ENCODE measurements at regions not wholly inside any gene's neighbourhood (a gene's known extent, or its start where the extent isn't known, plus 50 kb on each side); places are given as distances from the start of the nearest gene placed in this dataset.

DNA sequence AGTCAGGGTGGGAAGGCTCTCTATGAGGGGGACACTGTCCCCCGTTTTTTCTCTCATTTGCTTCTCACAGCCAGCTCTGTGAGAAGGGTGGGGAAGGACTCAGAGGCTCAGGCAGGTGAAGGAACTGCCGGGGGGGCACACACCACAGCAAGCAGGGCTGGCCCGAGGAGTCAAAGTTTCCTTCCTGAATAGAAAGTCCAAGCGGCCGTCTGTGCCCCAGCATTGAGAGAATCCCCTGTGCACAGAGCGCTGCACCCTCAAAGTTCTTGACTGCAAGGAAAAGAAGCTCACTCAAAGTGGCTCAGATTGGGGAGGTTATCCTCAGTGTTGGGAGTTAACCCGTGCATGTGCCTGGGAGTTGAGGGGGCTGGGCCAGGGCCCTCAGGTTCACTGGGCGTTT, 145.2 kb upstream of the AJAP1 start:
- DNase-seq, result no peak

DNA sequence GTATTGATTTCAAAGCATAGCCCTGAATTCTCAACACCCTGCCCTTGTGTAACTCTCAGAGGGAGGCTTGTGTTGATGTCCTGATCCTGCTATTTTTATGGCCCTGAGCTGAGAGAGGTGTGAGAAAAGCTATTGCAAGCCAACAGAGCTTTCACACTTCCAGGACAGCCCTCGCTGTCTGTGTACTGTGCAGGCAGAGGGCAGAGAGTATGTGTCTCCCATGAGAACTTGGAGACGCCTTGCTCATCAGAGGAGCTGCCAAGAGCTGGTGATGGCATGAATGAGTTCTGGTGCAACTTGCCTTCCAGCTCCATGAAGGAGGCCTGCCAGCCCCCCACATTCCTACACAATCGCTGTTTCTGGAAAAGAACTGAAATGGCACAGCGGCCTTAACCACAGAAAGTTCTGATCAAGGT, 144.1 kb upstream of the AJAP1 start:
- DNase-seq, result no peak

DNA sequence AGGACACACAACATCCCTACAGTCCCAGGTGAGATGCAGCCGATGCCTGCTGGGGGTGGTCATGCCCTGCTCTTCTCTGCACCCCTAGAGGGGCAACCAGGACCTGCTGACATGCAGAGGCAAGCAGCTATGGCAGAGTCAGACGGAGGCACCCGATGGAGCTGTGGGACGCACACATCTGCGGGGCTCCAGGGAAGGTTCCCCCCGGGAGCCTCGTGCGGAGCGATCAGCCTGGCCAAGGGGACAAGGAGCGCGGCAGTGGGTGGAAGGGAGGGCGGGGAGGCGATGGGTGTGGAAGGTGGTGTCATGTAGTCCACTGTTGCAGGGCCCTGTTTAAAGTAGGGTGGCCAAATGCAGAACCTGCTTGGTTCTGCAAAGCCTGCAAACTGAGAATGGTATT, 143.0 kb upstream of the AJAP1 start:
- no peak for DNase-seq

DNA sequence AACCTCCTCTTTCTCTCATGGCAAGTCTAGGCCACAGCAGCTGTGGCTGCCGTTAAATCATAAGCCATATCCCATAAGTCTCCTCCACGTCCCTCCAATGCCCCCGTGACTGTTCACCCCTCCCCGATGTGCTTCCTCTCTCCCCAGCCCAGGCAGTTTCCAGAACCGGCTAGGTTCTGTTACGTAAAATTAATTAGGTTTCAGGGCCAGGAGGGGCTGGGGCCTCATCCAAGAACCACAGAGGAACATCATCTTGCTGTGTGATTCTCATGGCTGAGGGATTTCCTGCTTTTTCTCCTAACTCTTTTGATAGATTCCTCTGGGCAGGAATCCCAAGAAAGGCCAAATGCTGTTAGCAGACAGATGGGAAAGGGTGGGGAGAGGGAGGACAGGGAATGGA, 141.8 kb upstream of the AJAP1 start:
- no peak for DNase-seq

DNA sequence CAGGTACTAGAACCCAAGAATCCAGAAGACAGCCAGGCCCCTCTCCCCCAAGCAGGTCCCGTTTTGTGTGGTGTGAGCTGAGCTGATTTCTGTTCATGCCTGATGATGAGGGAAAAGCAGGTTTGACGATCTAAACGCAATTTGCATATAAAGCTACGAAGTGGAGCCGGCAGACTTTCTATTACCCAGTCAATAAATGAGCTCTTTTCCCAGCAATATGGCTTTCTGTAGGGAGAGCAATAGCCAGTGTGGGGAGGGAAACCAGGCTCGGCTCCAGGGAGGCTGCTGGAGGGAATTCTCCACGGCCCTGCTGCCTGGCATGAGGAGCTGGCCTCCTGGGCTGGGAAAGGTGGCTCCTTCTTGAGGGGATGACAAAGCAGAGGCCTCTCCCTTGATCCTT, 140.7 kb upstream of the AJAP1 start:
- DNase-seq, result no peak

DNA sequence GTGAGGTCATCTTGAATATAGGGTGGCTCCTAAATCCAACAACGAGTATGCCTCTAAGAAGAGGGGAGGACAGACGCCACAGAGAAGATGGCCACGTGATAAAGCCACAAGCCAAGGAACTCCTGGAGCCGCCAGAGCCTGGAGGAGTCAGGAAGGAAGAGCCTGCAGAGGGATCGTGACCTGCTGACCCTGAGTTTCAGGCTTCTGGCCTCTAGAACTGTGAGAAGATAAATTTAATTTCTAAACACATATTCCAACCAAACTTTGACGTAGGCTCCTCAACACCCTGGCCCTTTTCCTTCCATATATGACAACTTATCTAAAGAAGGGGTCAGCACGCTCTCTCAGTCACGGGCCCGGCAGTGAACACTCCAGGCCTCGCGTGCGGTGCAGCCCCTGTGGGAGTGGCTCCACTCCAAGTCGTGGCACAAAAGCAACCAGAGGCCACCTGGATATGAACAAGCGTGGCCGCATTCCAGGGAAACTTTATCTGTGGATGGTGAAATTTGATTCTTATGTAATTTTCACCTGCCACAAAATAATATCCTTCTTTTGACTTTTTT, 138.6 kb upstream of the AJAP1 start:
- DNase-seq, result no peak

DNA sequence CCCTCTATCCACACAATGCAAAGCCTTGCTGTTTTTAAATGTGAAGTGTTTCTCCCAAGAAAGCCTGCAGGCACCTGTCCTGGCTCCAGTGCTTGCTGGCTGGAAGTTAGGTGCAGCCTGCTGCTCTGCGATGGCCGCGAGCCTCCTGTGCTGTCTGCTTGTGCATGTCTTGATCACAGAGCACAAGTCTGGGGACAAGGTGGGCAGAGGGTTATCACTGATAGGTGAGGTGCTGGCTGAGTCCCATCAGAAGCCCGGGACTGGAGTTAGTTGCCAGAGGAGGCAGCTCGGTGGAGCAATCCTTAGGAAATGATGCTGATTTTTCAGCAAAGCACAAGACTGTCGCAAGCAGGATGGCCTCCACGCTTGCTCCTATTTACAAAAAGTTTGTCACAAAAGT, 137.8 kb upstream of the AJAP1 start:
- no peak for DNase-seq

DNA sequence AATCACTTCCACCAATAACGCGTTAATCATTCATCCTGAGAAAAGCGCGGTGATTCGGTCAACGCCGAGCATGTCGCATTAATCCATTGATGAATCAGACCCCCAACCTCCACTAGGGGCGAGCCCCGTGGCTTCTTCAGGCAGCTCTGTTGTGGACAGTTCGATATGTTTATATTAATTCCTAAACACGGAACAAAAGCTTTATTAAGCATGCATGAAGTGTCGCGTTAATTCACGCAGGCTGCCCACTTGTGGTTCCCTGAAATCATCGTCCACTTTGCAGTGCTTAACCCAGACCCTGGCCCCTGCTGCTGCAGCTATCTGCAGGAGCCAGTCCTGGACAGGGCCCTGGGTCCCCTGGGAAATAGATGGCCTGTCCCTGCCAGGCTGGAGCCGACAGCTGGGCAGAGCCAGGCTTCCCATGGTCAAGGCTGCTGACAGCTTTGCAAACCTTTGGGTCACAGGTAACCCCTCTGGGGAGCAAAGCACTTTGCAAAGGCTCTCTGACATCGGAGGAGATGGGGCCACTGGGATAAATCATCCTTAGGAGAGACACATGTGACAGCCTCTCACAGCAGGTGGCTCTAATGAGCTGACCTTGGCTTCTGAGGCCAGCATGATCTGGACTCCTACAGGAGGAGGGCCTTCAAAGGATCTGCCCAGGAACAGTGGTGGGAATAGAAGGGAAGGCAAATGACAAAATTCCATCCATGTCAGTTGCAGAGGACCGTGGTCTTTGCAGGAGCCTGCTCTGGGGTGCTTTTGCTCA, 137.0 kb upstream of the AJAP1 start:
- DNase-seq, result no peak

DNA sequence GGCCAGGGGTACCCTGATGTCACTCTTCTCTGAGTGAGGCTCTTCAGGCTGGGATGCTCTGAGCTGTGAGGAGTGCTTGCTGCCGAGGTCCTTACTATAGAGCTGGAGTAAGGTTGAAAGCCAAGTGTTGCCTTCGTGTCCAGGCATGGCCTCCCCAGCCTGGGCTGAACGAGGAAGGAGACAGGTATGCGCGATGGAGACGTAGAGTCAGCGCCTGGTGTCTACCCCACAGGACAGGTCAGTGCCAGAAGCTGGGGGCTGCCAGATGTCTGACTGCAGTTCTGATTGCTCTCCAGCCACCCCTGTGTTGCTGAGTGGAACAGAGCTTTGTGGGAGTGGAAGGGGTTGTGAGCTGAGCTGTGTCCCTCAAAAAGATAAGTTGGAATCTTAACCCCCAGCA, 135.8 kb upstream of the AJAP1 start:
- DNase-seq, result no peak

DNA sequence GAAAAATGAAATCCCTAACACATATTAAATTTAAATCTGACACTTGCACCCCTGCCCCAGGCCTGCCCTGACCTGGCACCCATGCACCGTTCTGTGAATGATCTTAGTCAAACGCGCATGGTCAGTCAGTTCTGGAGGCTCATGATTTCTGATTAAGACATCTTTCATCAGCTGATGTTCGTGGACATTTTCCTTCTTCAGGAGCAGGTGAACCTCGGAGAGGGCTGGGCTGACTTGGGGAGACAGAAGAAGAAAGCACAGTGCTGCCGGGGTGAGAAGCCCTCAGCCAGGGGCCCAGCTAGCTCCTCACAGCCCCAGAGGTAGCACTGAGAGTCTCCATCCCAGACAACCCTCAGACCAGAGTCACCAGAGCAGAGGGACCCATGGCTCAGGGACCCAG, 134.5 kb upstream of the AJAP1 start:
- DNase-seq, result no peak

DNA sequence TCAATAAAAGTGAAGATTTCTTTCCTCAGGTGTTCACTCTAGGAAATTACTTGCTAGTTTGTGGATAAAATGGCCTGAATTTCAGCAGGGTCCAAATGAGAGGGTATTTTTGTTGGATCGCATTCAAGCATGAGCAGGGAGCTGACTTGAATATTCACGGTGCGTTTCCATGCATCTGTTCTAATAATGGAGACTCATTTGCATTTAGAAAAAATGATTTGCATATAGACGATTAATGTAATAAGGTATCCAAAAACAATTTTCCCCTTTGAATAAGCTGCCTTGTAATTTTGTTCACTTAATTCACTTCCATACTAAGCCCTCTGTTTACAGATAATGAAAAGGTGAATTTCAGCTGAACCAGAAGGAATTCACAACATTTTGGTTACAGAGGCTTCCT, 130.9 kb upstream of the AJAP1 start:
- no peak for DNase-seq

DNA sequence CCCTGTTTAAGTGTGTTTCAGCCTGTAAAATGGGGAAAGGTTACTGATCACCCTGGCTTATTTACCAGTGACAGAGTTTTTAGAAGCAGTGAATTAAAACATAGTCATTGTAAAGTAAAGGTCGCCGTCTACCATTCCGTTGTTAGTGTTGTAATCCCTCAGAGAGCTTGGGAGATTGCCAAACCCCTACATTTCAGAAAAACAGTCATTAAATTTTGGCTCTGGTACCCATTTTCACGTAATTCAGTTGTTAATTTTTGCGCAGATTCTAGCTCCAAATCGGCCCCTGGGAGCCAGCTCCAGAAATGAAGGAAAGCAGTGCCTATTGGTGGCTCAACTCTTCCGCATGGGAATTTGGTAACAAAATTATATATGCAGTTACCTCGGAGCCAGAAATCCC, 127.7 kb upstream of the AJAP1 start:
- DNase-seq, result no peak

DNA sequence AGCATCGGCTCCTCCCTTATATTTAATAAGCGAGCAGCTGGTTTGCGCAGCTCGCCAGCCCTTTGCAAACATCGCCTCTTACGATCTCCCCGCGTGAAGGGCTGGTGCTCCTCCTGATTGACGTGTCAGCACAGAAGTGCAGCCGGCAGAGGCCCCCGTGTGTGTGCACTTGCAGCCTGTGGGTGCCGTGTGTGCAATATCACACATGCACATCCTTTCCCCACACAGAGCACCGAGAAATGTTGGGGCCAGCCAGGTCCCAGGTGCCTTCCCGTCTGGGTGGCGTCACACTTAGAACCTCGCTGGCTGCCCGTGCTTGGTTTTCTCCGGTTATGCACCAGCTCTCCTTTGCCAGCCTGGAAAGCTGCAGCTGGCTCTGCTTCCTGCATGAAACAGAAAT, 126.6 kb upstream of the AJAP1 start:
- no peak for DNase-seq

DNA sequence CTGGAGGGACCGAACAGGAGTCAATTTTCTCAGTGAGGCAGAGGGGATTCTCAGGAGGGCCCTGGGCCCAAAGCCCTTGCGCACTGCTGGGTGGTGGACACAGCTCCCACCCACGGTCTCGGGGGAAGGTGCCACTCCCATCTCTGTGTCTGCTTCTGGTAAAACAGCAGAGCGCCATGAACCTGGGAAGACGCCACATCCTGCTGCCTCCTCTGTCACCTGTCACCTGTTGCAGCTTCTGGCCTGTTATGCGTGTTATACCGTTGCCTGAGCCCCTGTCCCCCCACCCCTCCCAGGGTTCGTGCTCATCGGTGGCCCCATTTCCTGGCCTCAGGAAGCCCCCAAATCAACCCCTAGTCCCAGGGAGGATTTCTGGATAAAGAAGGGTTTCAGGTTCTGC, 125.8 kb upstream of the AJAP1 start:
- no peak for DNase-seq

DNA sequence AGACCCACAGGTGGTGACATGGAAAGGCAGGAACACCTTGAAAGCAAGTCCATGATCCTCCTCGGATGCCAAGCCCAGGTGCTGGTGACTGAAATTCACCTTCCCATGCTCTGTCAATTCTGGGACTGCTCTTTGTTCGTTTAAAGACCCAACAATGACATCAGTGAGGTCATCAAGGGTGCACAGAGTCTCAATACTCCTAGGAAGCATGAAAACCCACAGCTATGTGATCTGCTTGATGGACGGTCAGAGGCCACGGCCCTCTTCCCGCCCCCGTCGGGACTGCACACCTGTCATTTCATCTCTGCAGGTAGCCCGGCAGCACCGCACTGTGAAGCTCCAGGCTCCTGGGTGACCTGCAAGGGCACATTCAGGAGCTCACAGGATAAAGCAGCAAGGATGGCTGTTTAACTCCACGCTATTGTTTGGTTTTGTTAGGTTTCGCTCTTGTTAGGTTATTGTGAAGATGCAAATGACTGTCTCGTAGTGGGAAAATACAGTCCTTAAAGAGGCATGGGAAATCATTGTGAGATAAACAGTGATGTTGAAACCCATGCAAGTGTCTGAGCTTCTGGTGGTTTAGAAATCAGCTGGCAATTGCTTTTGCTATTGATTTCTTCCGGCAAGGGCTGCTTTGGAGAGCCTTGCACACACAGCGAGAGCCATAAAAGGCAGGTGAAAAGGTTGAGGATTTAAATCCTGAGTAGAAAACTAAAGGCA, 124.8 kb upstream of the AJAP1 start:
- DNase-seq, result no peak

DNA sequence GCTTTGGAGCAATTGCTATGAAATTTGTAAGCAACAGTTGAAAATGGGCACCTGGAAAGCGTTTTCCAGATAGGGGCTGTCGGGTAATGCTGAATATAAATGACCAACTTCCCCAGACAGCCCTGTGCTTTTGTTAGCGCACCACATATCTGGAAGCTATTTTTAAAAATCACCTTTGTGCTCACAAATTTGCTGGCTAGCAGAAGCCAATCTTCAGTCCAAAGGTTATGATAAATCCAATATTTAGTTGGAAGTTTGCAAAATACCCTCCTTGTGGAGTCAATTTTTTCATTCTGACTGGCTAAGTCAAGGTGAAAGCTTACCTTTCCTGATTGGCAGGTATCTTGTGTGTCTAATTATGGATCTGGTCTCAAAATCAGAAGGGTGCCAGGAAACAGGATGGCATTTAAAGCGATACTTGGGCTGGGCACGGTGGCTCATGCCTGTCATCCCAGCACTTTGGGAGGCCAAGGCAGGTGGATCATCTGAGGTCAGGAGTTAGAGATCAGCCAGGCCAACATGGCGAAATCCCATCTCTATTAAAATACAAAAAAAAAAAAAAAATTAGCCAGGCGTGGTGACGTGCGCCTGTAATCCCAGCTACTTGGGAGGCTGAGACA, 124.1 kb upstream of the AJAP1 start:
- no peak for DNase-seq

DNA sequence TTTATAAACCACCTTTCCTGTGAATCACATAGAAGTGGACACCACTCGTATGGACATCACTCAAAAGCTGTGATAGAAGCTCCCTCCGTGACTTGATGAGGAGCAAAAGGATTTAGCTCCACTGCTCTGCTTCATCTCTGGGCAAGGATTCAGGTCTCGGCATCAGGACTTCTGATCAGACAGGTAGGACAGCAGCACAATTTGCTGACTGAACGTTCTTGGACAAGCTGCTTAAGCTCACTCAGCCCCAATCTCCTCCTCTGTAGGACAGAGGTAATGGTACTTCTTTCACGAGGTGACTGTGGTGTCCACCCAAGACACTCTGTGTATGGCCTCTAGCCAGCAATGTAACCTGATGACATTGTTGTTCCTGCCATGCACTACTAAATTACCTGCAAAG, 122.6 kb upstream of the AJAP1 start:
- no peak for DNase-seq

DNA sequence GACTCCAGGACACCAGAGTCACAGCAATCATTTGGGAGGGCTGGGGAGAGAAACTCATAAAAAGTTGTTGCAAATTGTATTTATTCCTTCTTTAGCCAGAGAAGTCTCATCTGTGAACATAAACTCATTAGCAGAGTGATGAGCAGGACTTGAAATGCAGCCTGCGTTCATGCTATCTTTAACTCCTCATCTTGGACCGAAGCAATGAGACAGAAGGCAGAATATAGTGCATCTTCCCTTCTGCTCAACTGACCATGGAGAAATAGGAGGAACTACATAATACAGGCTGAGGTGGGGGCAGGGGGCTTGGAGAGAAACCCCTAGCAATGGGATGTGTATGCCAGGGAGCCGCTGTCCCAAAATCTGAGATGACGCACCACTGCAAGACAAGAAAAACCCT, 121.8 kb upstream of the AJAP1 start:
- no peak for DNase-seq

DNA sequence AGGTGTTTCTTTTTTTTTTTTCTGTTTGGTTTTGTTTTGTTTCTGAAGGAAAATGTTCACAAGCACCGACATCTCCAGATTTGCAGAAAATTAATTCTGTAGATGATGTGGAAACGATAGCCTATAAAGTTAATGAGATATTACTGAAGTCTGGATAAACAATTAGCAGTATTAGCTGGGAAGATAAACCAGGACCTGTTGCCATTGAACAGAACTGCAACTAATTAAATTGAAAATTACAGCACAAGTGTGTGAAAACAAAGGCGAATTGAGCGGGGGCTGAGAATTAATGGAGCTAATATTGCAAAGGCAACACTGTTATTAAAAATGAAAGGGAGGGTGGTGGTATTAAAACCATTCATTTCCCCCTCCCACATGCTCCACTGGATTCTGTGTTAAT, 107.5 kb upstream of the AJAP1 start:
- DNase-seq, result no peak

DNA sequence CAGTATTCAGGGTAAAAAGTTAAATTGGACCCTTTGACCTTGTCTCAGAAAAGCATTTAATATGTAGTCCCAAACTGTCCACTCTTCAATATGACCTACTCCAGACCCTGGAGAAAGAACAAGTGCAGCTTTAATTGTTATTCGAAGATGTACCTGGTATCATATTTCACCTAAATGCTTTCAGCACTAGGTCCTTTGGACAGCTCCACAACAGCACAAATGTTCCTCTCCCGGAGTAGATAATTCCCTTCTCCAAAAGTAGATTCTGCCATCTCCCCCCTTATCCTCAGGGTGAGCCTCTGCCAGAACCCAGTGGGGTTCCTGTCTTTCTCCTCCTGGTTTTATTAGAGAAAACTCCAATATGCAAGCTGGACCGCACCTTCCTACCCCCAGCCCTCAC, 104.5 kb upstream of the AJAP1 start:
- no peak for DNase-seq

DNA sequence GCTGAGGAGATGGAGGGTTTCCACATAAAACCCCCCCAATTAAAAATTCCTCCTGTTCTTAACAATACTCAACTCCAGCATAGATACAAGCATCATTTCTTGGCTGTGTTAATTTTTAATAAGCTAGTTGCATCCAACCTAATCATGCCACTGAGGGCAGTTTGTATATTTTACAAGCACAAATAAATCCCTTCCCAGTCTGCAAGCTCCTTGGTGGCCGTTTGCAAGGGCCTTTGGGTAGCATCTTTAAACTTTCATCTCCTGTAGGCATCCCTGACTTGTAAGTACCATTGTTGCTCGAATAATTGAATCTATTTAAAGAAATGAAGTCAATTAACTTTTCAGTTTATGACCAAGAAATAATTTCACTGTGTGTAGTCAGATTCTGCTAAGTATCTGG, 103.5 kb upstream of the AJAP1 start:
- no peak for DNase-seq

DNA sequence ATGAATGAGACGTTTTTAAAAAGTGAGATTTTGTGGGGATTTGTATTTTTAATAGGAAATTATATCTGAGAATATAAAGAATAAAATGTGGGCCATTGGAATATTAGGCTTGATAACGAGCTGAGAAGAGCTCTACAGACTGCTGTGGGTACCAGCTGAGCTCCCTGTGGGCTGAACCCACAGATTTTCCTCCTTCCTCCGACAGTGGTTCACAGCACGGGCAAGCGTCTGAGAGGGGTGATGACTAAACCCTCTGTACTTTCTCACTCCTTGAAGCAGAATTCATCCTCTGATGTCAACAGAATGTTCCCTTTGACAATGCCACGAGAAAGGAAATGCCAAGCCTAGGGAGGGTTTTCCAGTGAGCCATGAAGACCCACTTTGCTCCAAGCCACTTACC, 102.7 kb upstream of the AJAP1 start:
- no peak for DNase-seq

DNA sequence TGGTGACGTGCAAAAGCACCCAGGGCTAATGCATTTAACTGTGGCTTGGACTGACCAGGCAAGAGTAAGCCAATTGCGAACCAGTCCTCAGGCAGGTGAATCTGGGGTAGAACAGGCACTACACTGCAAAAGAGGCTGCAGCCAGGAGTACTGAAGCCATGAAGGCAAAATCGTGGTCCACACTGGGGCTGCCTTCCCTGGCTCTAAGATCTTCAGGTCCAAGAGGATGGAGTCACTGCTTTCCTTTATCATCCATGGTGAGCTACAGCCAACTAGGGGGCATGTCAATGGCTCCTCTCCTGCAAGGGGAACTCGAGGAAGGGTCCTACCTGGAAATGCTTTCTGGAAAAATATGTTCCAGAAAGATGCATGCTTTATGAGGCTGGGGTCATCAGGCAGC, 100.6 kb upstream of the AJAP1 start:
- DNase-seq, result no peak

DNA sequence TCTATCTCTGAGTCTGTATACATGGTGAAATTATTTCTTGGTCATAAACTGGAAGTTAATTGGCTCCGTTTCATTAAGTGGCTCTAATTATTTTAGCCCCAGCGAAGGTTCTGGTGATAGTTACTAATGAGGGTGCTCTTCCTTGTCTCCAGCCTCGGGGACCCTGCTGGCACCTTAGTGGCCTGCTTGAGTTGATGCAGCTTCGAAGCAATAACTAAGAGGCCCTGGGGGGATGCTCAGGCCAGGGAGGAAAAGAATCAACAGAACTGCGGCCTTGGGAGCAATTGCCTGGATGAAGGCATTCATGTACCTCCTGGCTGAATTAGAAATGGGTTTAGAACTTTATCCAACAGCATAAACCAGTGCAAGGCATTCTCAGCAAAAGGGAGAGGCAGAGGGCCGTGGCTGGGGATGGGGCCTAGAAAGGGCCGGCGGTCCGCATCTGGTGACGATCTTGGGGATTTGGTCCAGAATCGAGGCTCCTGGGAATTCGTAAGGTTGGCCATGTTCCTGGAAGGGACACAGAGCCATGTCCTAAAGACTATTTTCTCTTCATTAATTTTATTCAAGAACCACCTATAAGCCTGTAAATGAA, 100.0 kb upstream of the AJAP1 start:
- no peak for DNase-seq
